ENCODE measurements at regions not wholly inside any gene's neighbourhood (a gene's known extent, or its start where the extent isn't known, plus 50 kb on each side); places are given as distances from the start of the nearest gene placed in this dataset.

GRCh38 chr6:15148356-15148946, 97.4 kb upstream of the JARID2 start:
- TF ChIP-seq CTCF (IDR thresholded peaks at IDR 0.05; ENCODE audit: poor library complexity, severe bottlenecking) (no peak), MXI1 (conservative IDR thresholded peaks at IDR 0.05; ENCODE audit: poor library complexity, severe bottlenecking) (no peak), EZH2 (IDR thresholded peaks at IDR 0.05; ENCODE audit: borderline replicate concordance, insufficient read depth, low read length, poor library complexity, severe bottlenecking) (no peak), SMC3 (conservative IDR thresholded peaks at IDR 0.05; ENCODE audit: poor library complexity) (no peak), EP300 (conservative IDR thresholded peaks at IDR 0.05; ENCODE audit: poor library complexity, severe bottlenecking) (no peak), RAD21 (conservative IDR thresholded peaks at IDR 0.05) (no peak), POLR2AphosphoS5 (IDR thresholded peaks at IDR 0.05) (no peak)
